ENCODE measurements at regions not wholly inside any gene's neighbourhood (a gene's known extent, or its start where the extent isn't known, plus 50 kb on each side); places are given as distances from the start of the nearest gene placed in this dataset.

DNA sequence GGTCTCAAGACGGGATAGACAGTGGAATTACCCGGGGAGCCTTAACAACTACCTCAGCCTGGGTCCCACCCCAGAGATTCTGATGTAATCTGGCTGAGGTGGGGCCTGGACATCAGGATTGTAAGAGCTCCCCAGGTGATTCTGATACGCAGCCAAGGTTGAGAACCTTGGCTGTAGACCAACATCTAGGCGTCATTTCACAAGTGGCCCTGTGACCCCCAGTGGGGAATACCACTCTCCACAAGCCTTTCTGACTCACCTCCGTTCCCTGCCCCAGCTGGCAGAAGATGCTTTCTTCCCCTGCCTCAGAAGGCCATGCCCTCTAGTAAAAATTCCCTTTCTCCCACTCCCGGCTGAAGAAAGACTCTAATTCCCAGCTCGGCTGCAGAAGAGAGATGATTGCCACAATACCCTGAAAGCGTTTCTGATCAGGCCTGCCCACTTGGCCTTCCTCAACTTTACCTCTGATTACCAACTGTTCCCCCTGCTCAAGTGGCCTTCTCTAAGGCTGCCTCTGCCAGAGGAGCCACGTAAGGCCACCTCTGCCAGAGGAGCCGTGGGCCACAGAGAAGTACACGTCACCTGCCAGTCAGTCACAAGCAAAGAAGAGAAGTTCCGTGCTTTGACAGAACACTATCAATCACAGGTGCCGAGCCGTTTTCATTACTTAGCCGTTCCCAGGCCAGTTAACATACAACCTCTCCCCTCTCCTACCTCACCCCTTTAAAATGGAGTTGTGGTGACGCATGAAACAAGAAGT lies 116.8 kb upstream of the PKDCC start:
- Mint-ChIP-seq H3K36me3 (no peaks in the 10 kb centered on the region), H3K4me1 (peaks cover 50% of the 10 kb centered on the region), H3K9me3 (peaks cover 6% of the 10 kb centered on the region), H3K4me3 (peak overlapping the region; percentile 36), H3K27me3 (ENCODE audit: insufficient read depth, low read depth) (peaks cover 31% of the 10 kb centered on the region), H3K27ac (no peak overlapping the region)
- no peak for DNase-seq (ENCODE audit: low spot score)
- Histone ChIP-seq H3K9me3 (ENCODE audit: low read depth) (no peaks in the 10 kb centered on the region), H3K36me3 (no peaks in the 10 kb centered on the region), H4K20me1 (ENCODE audit: low read depth) (no peaks in the 10 kb centered on the region), H2AFZ (replicated peaks) (no peak overlapping the region), H3K79me2 (ENCODE audit: low read depth) (no peaks in the 10 kb centered on the region), H3K4me3 (no peak overlapping the region), H3K27ac (no peak overlapping the region), H3K4me1 (peaks cover 32% of the 10 kb centered on the region), H3K27me3 (no peaks in the 10 kb centered on the region), H3K9ac (no peak overlapping the region), H3F3A (ENCODE audit: low read depth) (peaks cover 9% of the 10 kb centered on the region), H3K4me2 (no peak overlapping the region)
- TF ChIP-seq EZH2 (IDR thresholded peaks at IDR 0.05), result no peak

DNA sequence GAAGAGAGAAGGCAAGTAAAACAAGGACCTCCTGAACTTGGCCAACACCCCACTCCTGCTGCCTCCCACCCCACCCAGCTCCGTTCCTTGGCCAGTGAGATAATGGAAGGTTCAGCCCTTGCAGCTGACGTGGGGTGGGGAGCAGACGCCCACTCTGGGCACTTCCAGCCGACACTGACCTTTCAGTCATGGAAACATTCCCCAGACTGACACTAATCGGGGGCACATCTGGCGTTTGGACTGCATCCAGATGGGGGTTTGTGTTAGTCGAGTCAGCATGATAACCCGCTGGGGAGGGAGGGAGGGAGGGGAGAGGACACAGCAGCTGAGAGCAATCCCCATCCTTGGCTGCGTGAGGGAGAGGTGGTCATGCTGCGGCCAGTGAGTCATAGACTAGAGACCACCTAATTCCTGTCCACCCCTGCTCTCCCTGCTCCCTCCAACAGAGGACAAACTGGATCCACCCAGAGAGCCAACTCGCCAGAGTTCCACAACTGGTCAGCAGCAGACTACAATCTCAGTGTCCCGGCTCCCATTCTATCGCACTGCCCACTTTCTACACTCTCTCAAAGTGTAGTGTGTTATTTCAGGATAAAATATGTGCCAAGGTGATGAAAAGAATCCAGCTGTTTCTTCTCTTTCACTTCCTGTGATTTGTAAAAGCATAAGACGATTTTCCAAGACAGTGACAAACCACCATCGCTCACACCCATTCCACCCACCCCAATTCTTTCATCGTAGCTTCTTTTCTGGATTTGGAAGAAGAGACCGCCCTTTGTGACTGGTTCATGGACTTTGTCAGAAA lies 115.4 kb upstream of the PKDCC start:
- DNase-seq (ENCODE audit: low spot score), result no peak
- no peaks in the 10 kb centered on the region for H3K36me3 Mint-ChIP-seq
- no peaks in the 10 kb centered on the region for H3K79me2 ChIP-seq (ENCODE audit: low read depth)
- TF ChIP-seq, protein P1, sequence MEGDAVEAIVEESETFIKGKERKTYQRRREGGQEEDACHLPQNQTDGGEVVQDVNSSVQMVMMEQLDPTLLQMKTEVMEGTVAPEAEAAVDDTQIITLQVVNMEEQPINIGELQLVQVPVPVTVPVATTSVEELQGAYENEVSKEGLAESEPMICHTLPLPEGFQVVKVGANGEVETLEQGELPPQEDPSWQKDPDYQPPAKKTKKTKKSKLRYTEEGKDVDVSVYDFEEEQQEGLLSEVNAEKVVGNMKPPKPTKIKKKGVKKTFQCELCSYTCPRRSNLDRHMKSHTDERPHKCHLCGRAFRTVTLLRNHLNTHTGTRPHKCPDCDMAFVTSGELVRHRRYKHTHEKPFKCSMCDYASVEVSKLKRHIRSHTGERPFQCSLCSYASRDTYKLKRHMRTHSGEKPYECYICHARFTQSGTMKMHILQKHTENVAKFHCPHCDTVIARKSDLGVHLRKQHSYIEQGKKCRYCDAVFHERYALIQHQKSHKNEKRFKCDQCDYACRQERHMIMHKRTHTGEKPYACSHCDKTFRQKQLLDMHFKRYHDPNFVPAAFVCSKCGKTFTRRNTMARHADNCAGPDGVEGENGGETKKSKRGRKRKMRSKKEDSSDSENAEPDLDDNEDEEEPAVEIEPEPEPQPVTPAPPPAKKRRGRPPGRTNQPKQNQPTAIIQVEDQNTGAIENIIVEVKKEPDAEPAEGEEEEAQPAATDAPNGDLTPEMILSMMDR (IDR thresholded peaks at IDR 0.05), result no peak
- TF ChIP-seq EZH2phosphoT487 (IDR thresholded peaks at IDR 0.05), result no peak
- no peaks in the 10 kb centered on the region for H4K20me1 ChIP-seq (ENCODE audit: low read depth)
- no peak overlapping the region for H3K9ac ChIP-seq
- H3K27me3 ChIP-seq, result no peaks in the 10 kb centered on the region
- no peak overlapping the region for H3K27ac ChIP-seq
- peak overlapping the region; percentile 84 for H3K27ac Mint-ChIP-seq
- H3K4me3 Mint-ChIP-seq, result no peak overlapping the region
- peaks cover 62% of the 10 kb centered on the region for H3K4me1 Mint-ChIP-seq
- no peaks in the 10 kb centered on the region for H3K9me3 ChIP-seq (ENCODE audit: low read depth)
- H2AFZ ChIP-seq (replicated peaks), result no peak overlapping the region
- peaks cover 47% of the 10 kb centered on the region for H3K4me1 ChIP-seq
- H3K4me2 ChIP-seq, result peak overlapping the region; percentile 62
- H3K36me3 ChIP-seq, result no peaks in the 10 kb centered on the region
- H3K27me3 Mint-ChIP-seq (ENCODE audit: insufficient read depth, low read depth), result peaks cover 33% of the 10 kb centered on the region
- H3K9me3 Mint-ChIP-seq, result peaks cover 4% of the 10 kb centered on the region
- H3F3A ChIP-seq (ENCODE audit: low read depth), result peaks cover 24% of the 10 kb centered on the region
- no peak overlapping the region for H3K4me3 ChIP-seq

DNA sequence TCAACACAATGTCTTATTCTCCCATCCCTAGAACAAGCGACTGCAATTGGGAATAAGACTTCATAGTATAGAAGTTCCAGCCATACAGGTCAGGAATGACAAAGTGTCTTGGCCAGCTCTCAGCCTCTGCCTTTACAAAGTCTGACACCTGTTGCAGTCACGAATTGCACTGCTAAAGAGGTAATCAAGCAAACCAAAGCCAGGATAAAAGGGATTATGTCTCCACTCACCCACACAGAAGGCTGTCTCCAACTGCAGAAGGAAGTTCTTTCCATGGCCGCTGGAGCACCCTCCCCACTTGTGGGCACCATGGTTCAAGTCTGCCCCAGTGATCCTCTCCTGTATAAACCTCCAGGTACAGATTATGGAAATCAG lies 114.8 kb upstream of the PKDCC start:
- Mint-ChIP-seq H3K9me3 (peaks cover 4% of the 10 kb centered on the region), H3K27ac (no peak overlapping the region), H3K4me1 (peaks cover 66% of the 10 kb centered on the region), H3K4me3 (no peak overlapping the region), H3K36me3 (no peaks in the 10 kb centered on the region), H3K27me3 (ENCODE audit: insufficient read depth, low read depth) (peaks cover 29% of the 10 kb centered on the region)
- no peak overlapping the region for H3K4me3 ChIP-seq
- no peak for TF ChIP-seq EZH2 (IDR thresholded peaks at IDR 0.05)
- no peak for TF ChIP-seq EZH2phosphoT487 (IDR thresholded peaks at IDR 0.05)
- TF ChIP-seq, protein P1 (IDR thresholded peaks at IDR 0.05), result no peak
- H3K4me2 ChIP-seq, result peak overlapping the region; percentile 62
- H2AFZ ChIP-seq (replicated peaks), result no peak overlapping the region
- peak; percentile 59 for DNase-seq (ENCODE audit: low spot score)
- H3K9me3 ChIP-seq (ENCODE audit: low read depth), result no peaks in the 10 kb centered on the region
- H3K9ac ChIP-seq, result no peak overlapping the region
- H4K20me1 ChIP-seq (ENCODE audit: low read depth), result no peaks in the 10 kb centered on the region
- H3K36me3 ChIP-seq, result no peaks in the 10 kb centered on the region
- peaks cover 52% of the 10 kb centered on the region for H3K4me1 ChIP-seq
- H3K27ac ChIP-seq, result no peak overlapping the region
- peaks cover 30% of the 10 kb centered on the region for H3F3A ChIP-seq (ENCODE audit: low read depth)
- no peaks in the 10 kb centered on the region for H3K79me2 ChIP-seq (ENCODE audit: low read depth)
- no peaks in the 10 kb centered on the region for H3K27me3 ChIP-seq

All from neural progenitor cell (in vitro differentiated cells).